ENCODE measurements at regions not wholly inside any gene's neighbourhood (a gene's known extent, or its start where the extent isn't known, plus 50 kb on each side); places are given as distances from the start of the nearest gene placed in this dataset.

DNA sequence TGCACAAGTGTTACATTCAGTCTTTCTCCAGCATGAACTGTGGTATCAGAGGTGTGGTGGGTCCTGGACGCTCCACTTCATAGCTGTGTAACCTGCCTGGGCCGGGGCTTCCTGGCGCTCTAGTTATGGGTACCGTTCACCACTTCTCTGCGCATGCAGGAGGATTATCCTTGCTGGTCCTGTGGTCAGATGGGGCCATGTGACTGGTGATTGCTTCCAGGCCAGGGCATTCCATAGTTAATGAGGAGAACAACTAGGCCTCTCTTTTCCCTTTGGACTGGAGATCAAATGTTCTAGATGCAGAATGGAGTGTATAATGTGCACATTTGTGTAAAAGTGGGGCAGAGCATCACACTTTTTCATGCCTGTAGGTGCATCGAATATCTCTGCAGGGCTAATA, 444.0 kb downstream of the AACS start:
- no peaks in the 10 kb centered on the region for H3K9me3 ChIP-seq (ENCODE audit: low read depth)
- no peak overlapping the region for H3K4me3 ChIP-seq
- no peak for TF ChIP-seq CTCF (IDR thresholded peaks at IDR 0.05; ENCODE audit: low read depth, low read length)

DNA sequence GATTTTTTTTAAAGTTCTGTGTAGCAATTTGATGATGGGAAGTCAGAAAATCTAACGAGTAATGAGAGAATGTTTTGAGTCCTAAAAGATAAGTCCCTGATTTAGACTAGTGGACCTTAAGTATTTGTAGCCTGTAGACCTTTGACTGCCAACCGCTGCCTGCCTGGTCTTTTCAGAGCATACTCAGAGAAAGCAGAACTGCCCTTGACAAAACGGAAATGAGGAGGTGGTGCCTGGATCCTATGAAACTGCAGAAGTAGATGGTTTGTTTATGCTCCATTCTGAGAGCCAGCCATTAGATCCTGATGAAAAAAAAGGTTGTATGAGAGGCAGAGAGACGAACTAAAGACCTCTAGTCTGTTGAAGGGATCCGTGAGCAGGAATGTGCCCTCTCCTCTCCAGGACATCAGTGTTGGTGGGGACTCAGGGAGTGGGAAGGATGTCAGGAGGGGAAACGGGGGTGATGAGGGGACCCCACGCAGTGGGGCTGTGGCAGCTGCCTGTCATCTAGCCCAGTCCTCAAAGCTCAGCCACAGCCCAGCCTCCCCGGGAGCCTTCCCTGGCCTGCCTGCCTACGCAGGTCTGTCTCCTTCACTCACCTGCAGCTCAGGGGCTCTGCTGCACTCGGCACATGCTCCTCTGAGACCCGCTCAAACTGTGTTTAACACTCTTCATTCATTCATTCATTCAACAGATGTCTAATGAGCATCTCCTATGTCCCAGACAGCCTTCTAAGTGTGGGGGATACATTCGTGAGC, 447.5 kb downstream of the AACS start:
- H3K27ac ChIP-seq, result no peak overlapping the region
- no peaks in the 10 kb centered on the region for H3K9me3 ChIP-seq (ENCODE audit: low read depth)
- no peak for DNase-seq (ENCODE audit: low read depth in 1 of 2, low spot score in 1 of 2)
- H3K27me3 ChIP-seq, result no peaks in the 10 kb centered on the region
- no peak overlapping the region for H3K4me3 ChIP-seq
- no peaks in the 10 kb centered on the region for H3K4me1 ChIP-seq (ENCODE audit: low read depth)
- no peak for TF ChIP-seq CTCF (IDR thresholded peaks at IDR 0.05; ENCODE audit: low read depth, low read length)
- no peaks in the 10 kb centered on the region for H3K36me3 ChIP-seq

More for the DNA sequence above, 444.0 kb downstream of the AACS start:
- no peak for DNase-seq (ENCODE audit: low read depth in 1 of 2, low spot score in 1 of 2)
- Histone ChIP-seq H3K4me1 (ENCODE audit: low read depth) (no peaks in the 10 kb centered on the region), H3K27me3 (no peaks in the 10 kb centered on the region), H3K36me3 (no peaks in the 10 kb centered on the region), H3K27ac (no peak overlapping the region)

DNA sequence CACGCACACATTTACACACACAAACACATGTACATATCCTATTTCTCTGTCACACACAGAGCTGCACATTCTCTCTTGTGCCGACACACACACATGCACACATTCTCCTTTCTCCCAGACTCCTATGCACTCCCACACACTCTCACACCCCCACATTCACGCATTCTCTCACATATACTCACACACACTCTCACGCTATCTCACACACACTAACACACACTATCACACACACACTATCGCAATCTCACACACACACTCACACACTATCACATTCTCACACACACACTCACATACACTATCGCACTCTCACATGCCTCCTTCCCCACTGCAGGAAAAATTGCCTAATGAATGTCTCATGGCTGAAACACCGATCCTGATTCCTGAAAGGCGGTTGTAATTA, 450.7 kb downstream of the AACS start:
- Histone ChIP-seq H3K27ac (no peak overlapping the region), H3K4me1 (ENCODE audit: low read depth) (no peaks in the 10 kb centered on the region), H3K27me3 (no peaks in the 10 kb centered on the region), H3K36me3 (no peaks in the 10 kb centered on the region), H3K9me3 (ENCODE audit: low read depth) (no peaks in the 10 kb centered on the region), H3K4me3 (no peak overlapping the region)
- no peak for DNase-seq (ENCODE audit: low read depth in 1 of 2, low spot score in 1 of 2)
- TF ChIP-seq CTCF (IDR thresholded peaks at IDR 0.05; ENCODE audit: low read depth, low read length), result no peak

DNA sequence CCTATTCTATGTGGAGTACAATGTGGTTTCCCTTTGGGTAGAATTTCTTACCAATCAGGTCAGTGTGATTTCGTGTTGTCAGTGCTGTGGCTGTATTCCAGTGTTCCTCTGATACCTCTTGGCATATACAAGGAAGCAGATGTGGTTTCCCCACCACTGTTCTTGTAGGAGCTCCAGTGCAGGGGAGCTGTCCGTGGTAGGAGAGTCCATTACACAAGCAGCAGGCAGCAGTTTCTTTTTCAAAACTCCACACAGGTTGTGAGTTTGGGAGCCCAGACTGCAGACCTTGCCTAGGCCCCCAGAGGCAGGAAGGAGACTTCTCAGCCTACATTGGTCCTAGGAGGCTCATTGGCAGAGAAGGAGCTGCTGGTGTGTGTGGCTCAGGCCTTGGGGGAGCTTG, 452.8 kb downstream of the AACS start:
- Histone ChIP-seq H3K4me3 (no peak overlapping the region), H3K27me3 (no peaks in the 10 kb centered on the region), H3K4me1 (ENCODE audit: low read depth) (no peaks in the 10 kb centered on the region), H3K27ac (no peak overlapping the region), H3K36me3 (no peaks in the 10 kb centered on the region), H3K9me3 (ENCODE audit: low read depth) (no peaks in the 10 kb centered on the region)
- TF ChIP-seq CTCF (IDR thresholded peaks at IDR 0.05; ENCODE audit: low read depth, low read length), result no peak
- peak in 1 of 2 donors; percentile 83 for DNase-seq (ENCODE audit: low read depth in 1 of 2, low spot score in 1 of 2)

DNA sequence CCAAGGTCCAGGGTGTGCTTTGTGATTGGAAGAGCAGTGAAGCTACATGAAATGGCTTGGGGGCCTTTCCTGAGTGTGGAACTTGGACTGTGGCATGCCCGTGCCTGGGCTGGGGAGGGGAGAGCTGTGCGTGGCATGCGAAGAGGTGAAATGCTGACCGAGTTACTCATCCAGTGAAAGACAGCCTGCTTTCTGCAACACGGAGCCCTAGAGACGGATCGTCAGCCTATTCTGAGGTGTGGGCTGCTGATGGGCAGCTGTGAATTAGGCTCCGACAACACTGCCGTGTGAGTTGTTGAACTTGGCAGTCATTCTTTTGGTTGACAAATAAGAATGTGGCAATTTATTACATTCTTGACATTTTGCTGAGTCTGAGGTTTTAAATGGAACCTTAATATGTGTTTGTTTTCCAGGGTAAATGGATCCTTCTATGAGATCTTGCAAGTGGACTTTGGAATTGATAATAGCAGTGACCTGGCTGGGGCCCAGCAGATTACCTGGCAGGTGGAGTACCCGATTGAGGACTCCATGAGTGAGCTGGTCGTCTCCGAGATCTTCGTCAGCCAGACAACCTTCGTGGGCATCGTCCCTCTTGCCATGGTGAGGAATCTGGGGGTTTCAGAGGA, 453.9 kb downstream of the AACS start:
- Histone ChIP-seq H3K36me3 (no peaks in the 10 kb centered on the region), H3K4me1 (ENCODE audit: low read depth) (no peaks in the 10 kb centered on the region), H3K27me3 (no peaks in the 10 kb centered on the region), H3K4me3 (no peak overlapping the region), H3K9me3 (ENCODE audit: low read depth) (no peaks in the 10 kb centered on the region), H3K27ac (no peak overlapping the region)
- no peak for DNase-seq (ENCODE audit: low read depth in 1 of 2, low spot score in 1 of 2)
- no peak for TF ChIP-seq CTCF (IDR thresholded peaks at IDR 0.05; ENCODE audit: low read depth, low read length)
